Fibroblast of skin of left biceps (primary cell): ENCODE measurements at regions not wholly inside any gene's neighbourhood (a gene's known extent, or its start where the extent isn't known, plus 50 kb on each side); places are given as distances from the start of the nearest gene placed in this dataset.
"Not testable (repeated sequence)": the region's sequence is repeated elsewhere in the genome, so short reads cannot be mapped to it uniquely, and the experiment has no call there.

Source experiments
- DNase-seq, 2 experiments: peaks; one replicate each; pipeline ENCODE4 v3.0.0-alpha.2; 2013; ENCODE audit warnings: low read depth in 2 of 2

DNA sequence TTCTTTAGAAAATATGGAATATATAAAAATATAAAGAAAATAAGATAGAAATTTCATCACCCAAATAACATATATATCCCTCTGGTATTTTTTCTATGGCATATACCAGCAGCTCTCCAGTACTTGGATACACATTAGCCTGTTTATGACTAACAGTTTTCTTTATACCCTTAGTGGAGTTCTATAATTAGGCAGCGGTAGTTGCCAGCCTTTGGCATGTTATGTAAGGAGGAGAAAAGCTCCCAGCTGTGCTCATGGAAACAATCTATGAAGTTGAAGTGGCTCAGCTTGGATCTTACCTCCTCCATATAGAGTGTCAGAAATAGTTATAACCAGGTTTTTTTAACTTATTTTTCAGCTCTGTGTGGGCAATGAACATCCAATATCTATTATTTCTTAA is 1636.8 kb downstream of the AMY1C start:
- no peak for DNase-seq

DNA sequence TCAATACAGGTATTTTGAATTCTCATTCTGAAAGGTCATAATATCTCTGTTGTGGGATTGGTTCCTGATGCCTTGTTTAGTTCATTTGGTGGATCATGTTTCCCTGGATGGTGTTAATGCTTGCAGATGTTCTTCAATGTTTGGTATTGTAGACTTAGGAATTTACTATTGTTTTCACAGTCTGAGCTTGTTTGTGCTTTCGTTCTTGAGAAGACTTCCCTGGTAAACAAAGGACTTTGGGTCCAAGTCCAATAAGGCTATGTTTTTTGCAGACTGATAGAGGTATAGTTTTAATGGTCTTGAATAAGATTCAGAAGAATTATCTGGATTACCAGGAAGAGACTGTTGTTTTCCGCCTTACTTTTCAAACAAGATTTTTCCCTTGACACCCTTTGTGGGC is 1646.3 kb downstream of the AMY1C start:
- no peak for DNase-seq

DNA sequence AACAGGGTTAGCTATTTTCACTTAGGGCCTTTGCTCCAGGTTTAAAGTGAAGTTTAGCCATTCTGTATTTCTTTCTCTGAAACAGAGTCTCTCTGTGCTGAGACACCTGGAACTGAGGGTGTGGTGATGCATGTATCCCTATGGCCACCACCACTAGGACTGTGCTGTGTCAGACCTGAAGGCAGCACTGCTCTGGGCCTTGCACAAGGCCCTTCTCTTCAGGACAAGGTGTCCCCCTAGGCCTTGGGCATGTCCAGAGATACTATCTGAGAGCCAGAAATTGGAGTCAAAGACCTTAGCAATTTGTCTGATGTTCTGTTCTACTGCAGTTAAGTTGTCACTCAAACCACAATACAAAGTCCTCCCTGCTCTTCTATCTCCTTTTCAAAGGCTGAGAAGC is 1649.2 kb downstream of the AMY1C start:
- no peak for DNase-seq

DNA sequence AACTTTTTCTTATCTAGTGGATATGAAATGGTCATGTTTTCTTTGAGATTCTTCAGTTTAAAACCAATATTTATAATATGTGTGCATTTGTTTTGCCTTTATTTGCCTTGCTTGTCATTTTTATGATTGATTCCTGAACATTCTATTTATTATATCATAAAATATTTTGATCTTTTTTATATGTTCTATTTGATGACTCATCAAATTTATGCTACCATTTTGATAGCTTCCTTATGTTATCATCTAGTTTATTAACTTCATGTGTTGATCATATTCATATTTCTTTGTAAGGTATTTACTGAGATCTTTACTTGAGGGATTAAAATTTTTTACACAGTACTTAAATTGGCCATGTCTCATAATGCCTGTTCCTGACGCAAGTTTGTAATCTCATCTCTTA is 1650.0 kb downstream of the AMY1C start:
- no peak for DNase-seq

DNA sequence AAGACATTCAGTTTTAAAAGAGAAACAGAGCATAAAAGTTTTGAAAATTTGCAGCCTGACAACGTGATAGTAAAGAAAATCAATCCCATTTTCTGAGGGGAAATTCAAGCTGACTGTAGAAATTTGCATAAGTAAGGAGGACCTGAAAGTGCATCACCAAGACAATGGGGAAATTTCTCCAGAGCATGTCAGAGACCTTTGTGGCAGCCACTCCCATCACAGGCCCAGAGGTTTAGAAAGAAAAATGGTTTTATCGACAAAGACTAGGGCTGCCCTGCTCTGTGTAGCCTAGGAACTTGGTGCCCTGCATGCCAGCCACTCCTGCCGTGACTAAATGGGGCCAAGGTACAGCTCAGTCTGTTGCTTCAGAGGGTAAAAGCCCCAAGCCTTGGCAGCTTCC is 1640.2 kb upstream of the PRMT6 start:
- no peak for DNase-seq

DNA sequence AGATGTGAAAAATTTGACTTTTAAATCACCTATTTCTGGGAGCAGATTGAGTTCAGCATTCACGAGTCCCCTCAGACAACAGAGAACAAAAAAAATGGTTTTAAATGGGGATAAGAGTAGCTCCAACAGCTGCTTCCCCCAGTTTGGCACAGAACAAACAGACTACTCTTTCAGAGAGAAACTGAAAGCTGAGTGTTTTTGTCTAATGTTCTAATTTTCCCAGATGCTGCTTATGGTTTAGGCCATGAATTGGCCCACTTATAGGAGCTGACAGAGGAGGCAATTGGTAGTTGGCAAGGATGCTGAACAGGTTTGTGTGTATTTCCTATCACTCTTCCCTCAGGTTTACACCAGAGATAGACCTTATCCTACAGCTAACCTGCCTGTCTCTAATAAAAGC is 1637.4 kb upstream of the PRMT6 start:
- DNase-seq: no peak

DNA sequence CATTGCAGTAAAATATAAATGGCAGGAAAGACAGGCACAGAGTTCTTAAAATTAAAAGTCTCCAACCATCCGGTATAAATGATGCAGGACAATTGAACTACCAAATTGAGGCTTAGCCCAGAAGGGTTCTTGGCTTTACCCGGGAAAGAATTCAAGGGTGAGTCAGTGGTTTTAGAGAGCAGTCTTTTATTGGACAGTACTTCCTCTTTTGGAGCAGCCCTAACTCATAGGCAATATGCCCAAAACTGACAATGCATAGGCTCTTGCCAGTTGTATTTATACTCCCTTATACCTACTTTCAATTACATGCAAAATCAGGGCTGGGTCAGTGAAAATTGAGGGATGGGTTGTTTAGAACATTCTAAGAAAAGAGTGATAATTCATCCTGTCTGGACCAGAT is 1628.9 kb upstream of the PRMT6 start:
- no peak for DNase-seq

DNA sequence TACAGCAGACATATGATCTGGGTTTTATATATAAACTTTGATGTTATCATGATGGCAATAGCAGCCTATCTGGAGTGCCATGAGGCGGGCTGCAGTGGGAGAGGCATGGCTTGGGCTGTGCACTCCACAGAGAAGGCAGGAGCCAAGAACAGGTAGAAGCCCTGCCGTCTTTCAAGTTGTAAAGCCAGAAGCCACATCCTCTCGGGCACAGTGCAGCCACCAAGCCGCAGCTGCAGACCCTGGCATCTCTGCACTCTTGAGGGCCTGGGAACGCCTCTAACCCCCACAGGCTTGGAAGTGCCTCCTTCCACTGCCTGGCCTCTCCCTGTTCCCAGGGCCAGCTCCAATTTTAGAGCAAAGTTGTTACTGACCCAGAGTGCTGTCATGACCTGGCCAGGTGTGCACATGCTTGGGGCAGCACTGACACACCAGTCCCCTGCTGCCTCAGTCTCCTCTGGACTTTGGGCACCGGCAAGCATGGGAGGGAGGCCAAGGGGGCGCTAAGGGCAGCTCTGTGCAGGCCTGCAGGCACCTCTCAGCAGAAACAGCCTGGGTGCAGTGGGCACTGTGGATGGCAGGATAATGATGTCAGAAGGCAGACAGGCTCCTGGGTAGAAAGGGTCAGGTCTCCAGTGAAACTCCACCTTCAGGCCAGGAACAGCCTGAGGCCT is 1619.8 kb upstream of the PRMT6 start:
- no peak for DNase-seq

DNA sequence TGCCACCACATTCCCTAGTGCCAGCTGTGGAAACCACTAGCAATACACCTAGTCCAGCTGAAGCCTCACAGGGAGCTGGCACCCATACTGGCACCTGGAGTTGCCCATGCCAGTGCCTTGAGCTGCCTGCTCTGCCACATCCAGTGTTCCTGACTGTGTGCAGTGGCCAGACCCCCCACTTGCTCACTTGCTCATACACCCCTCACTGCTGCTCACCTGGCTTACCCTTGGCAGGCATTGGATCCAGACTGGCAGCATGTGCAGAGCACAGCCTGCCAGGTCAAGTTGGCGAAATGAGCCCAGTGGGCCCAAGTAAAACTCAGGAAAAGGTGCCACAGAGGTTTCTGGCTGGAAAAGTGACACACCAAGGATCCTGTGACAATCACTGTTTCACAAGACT is 1618.6 kb upstream of the PRMT6 start:
- DNase-seq: no peak

DNA sequence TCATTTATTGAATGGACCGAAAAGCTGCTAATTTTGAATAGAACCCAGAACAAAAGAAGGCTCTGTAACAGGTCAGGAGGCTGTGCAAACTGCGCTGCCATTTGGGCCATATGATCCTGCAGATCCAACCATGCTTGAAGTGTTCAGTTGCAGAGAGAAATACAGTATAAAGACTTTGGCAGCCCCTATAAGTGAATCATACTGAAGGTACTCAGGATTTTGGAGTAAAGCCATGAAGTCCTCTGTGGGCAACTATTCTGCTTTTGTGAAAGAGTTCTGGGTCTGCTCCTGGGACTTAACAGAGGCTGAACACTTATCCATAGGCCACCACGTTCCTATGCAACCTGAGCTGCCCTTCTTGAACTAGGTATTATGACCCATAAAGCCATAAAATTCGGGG is 1613.6 kb upstream of the PRMT6 start:
- no peak for DNase-seq

DNA sequence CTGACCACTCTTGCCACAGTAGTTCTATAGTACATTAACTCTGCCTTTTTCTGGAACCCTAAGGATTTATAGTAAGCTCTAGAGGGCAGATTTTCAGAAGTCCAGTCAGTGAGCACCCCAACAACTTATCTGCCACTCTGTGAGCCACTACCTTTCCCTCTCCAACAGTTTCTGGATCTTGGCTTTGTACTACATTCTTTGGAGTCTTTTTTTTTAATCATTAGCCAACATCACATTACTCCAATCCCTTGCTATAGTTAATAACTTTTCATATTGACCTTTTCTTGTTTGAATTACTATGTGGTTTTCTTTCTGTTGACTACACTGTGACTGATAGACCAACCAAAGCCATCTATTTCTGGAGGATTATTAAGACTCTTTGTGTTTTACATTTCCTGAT is 1596.7 kb upstream of the PRMT6 start:
- DNase-seq: no peak

DNA sequence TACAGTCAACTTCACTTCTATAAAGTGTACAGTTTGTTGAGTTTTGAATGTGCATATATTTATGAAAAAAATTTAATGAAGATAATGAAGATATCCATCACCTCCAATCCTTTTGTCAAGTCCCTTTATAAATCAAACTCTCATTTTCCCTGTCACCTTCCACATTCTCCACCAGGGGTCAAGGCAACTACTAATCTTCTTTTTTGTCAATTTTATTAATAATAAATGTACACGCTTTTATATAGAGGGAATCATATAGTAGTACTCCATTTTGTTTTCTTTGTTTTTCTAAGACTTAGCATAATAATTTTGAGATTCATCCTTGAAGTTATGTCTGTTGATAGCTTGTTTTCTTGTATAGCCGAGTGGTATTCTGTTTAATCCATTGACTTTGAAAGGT is 1594.2 kb upstream of the PRMT6 start:
- no peak for DNase-seq

DNA sequence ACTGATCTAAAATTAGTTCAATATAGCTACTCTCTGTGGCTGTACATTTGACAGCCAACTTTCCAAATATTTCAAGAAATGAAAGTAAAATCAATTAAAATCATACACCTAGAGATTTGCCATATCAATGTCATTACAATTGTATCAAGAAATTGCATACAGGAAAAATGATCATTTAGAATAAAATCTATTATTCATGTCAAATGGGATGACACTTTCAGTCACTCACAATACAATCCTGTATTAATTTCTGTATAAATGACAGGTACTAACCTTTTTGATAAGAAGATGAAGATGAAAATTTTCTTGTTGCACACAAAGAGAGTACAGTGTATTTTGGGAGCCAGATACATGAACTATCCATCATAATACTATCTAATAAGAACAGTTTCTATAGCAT is 1588.9 kb upstream of the PRMT6 start:
- no peak for DNase-seq

DNA sequence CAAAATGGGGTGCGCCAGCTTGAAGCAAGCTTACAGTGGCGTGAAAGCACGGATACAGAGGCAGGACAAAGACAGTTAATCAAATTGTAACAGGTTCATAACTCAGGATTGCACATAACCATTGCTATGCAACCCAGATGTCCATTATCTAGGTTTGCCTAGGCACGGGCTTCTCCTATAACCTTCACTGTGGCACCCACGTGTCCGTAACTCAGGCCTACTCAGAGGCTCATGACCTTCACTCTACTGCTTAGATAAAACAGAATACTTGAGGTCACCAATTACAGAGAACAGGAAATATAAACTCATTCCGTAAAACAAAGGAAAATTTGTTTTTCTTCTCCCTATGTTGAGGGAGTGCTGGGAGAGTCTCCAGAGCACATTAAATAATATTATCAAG is 1585.9 kb upstream of the PRMT6 start:
- DNase-seq: not testable (repeated sequence)

DNA sequence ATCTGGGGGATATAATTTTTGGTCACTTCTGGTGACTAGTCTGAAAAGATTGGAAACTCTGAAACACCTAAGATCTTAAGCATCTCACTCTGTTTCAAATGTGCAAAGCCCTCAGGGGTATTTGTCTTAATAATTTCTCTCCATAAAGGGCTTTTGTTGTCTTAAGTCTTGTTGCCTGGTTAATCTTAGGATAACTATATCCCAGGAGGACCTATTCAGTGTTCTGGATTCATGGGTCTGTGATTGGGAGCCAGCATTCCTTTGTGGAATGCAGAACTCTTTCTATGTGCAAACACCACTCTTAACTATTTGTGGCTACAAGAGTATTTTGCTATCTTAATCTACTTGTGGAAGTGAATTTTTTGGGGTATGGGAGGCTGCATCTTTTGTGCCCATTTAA is 1573.0 kb upstream of the PRMT6 start:
- peak; percentile 26 to 32 for DNase-seq

DNA sequence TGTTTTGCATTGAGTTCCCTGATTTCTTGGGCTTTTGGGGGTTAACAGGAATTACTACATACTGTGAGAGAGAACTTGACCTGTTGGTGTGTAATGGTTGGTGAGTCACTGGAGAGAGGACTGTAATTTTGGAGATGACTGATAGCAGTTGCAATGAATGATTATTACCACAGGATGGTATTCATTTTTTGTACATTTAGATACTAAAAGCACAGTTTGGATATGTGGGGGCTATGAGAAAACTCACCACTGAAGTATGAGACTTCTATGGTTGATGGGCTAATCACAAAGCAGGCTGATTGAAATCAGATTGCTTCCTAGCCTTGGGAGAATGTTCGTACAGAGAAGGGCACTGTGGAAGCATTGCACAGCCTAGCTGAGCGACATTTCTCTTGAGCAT is 1571.3 kb upstream of the PRMT6 start:
- peak; percentile 92 to 95 for DNase-seq

DNA sequence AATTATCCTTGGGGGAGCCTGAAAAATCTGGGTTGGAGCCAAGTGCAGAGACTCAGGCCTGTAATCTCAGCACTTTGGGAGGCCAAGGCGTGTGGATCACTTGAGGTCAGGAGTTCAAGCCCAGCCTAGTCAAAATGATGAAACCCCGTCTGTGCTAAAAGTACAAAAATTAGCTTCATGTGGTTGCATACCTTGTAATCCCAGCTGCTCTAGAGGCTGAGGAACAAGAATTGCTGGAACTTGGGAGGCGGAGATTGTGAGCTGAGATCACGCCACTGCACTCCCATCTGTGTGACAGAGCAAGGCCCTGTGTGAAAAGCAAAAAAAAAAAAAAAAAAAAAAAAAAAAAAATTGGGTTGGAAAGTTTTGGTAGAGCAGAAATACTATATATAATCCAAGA is 1563.6 kb upstream of the PRMT6 start:
- peak; percentile 41 to 42 for DNase-seq

DNA sequence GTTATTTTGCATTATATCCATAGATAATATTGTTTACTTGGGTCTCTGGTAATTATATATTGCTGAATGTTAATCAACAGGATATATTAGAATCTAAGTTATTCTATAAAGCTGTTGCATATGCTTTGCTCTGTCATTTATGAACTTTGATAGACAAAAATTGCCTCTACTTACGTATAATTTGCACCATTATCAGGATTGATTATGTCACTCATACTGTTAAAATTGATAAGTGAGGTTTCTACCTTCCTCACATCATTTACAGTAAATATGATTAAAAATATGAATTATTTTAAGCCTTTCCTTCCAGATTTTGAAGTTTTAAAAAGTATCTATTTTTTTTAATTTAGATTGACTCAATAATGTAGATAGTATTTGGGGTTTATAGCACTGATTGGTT is 1540.4 kb upstream of the PRMT6 start:
- DNase-seq: no peak

DNA sequence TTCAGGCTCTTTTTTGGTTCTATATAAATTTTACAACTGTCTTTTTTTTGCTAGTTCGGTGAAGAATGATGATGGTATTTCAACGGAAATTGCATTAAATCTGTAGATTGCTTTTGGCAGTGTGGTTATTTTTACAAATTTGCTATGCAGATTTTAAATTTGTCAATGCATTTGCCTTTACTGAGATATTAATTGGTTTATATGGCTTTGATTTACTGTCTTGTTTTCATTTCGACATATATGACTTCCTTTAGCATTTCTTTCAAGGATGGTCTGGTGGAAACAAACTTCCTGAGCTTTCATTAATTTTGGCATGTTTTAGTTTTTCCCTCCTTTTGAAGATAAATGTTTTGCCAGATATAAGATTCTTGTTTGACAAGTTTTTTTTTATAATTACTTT is 1522.5 kb upstream of the PRMT6 start:
- DNase-seq: no peak

DNA sequence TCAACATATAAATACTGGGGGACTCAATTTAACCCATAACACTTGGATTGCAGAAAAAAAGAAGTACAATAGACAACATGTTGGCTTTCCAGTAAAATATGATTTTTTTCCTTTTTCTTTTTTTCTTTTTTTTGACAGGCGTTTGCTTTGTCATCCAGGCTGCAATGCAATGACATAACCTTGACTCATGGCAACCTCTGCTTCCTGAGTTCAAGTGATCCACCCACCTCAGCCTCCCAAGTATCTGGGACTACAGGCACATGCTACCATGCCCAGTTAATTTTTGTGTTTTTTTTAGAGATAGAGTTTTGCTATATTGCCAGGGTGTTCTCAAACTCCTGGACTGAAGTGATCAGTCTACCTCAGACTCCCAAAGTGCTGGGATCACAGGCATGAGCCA is 1512.0 kb upstream of the PRMT6 start:
- DNase-seq: no peak

DNA sequence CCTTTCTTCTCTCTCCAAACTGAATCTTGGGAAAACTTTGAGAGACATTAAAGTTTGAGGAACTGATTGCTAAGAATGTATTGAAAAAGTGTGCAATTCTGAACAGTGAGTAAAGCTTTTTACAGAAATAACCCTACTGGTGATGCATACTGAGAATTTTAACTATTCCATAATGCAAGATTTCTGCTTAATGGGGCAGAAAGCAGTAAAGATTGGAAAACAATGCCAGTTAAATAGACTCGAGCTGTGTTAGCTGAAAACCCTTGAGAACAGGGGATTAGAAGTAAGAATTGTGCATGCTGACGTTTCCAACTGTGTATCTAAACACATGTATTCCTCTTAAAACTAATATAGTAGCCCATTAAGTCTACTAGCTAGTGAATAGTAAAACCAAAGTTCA is 1500.2 kb upstream of the PRMT6 start:
- no peak for DNase-seq

DNA sequence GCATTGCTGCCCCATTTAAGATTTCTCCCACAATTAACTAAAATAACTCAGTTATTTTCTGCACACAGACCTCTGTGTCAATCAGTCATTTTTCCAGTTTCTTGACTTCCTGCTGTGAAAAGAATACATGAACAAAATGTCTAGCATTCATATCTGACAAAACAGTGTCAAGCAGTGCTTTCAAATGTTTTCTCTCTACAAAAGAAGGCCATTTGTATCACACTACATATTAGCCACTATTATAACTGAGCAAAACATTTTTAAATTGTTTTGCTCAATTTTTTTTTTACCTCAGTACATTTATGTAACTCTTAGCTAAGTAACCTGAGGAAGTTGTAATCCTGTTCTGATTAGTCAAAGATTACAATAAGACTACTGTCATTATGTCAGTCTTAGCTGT is 1498.5 kb upstream of the PRMT6 start:
- no peak for DNase-seq

DNA sequence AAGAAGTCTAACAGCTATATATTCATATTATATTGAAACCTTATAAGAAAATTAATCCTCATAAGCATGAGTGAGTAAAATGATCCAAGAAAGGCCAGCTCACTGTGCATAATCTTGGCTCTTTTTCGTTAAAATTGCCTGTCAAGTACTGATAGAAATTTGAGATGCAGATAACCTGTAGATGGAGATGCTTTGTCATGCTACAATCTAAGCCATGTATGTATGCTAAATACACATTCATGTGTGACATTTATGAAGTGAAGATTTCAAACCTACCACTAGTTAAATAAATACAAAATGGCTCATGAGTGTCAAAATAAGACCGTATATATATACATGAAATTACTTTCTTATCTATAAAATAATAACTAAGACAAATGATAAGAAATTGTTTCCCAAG is 1491.5 kb upstream of the PRMT6 start:
- DNase-seq: no peak

DNA sequence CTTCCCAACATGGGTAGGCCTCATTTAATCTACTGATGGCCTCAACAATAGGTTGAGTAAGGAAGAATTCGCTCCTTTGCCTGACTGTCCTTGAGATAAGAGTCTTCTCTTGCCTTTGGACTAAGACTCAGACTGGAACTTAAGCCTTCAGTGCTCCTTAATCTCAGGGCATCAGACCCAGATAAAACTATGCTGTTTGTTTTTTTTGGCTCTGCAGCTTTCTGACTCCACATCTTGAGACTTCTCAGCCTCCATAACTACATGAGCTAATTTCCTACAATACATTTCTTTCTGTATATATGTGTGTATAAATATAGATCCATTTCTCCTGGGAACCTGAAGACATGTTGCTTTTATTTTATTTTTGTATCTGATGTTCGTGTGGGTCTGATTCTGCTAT is 1470.7 kb upstream of the PRMT6 start:
- DNase-seq: peak in 1 of 2 experiments; percentile 3

DNA sequence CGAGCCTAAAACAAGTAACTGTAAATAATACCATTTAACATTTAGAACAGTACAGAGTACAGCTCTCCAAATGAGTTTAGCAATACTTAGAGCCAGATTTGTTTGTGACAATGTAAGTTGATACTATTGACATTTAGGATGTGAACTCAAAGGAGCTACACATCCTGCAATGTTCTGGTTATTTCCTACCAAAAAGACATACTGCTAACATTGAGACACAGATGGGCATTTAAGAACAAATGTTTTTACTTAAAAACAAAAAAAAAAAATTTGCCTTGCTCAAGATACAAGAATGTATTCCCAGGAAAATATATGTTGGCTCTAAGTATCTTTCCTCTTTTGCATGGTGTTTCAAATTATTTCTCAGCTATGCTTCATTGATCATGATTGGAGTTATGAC is 1464.8 kb upstream of the PRMT6 start:
- DNase-seq: no peak
